ENCODE measurements at regions not wholly inside any gene's neighbourhood (a gene's known extent, or its start where the extent isn't known, plus 50 kb on each side); places are given as distances from the start of the nearest gene placed in this dataset.

DNA sequence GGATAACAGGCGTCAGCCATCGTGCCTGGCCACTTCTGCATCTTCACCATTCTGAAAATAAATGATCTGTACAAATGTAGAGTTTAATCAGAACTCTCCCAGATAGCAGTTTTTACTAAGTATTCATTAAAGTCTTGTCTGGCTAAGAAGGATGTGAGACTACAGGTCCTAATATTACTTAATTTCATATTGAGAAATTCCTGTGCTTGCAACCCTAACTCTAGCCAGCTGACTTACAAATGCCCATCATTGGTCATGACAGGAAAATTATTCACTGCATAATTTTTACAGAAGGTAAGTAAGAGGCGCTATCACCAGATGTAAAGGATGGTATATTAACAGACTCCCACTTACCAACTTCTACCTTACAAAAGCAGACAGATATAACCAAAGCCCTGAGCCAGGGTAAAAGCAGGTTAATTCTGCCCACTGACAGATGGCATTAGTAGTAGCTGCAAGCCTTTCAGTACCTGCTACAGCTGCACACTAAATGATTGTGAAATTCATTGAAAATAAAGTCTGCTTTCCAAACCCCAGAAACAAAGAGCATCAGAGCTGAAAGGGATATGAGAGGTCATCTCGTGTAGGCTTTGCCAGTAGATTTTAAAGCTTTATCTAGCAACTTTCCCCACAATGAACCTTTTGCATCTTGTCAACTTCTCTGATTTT, 55.9 kb upstream of the FOXN2 start:
- no peak for DNase-seq
- Histone ChIP-seq H3K4me3 (ENCODE audit: insufficient read depth, low read depth, low read length) (no peak overlapping the region), H3K36me3 (replicated peaks; ENCODE audit: control insufficient read depth, insufficient read depth, low read length) (no peaks in the 10 kb centered on the region), H3K27me3 (ENCODE audit: control insufficient read depth, insufficient read depth, low read length) (no peaks in the 10 kb centered on the region)

DNA sequence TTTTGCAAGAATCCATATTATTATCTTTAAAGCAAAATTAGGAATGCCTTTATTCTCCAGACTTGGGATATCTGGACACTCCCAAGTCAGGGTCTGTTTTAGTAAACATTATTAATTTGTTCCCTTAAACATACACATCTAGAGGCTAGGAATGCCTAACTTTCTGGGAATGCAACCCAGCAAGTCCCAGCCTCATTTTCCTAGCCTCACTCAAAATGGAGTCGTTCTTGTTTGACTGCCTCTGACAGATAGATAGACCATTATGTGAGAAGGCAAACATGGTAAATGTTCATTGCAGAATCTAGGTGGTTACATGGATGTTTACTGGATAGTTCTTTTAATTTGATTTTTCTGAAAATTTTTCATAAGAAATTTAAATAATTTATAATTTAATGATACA, 54.7 kb upstream of the FOXN2 start:
- no peak overlapping the region for H3K4me3 ChIP-seq (ENCODE audit: insufficient read depth, low read depth, low read length)
- no peaks in the 10 kb centered on the region for H3K36me3 ChIP-seq (replicated peaks; ENCODE audit: control insufficient read depth, insufficient read depth, low read length)
- no peaks in the 10 kb centered on the region for H3K27me3 ChIP-seq (ENCODE audit: control insufficient read depth, insufficient read depth, low read length)
- no peak for DNase-seq

DNA sequence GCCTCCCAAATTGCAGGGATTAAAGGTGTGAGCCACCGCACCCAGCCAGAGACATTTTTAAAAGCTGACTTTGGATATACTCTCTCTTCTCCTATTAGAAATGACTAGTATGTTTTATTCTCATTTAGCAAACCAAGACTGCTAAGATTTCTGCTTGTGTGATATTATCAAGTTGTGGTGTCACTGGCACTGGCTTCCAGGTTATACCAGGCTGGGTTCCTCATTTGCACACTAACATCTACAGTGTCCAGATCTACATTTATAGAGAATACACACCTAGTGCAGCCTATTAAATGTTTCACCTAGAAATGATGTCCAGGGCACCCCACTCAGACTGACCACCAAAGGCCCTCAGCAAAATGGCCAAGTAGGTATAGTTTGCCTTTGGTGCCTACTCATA, 49.9 kb upstream of the FOXN2 start:
- no peaks in the 10 kb centered on the region for H3K27me3 ChIP-seq (ENCODE audit: control insufficient read depth, insufficient read depth, low read length)
- no peak for DNase-seq
- no peaks in the 10 kb centered on the region for H3K36me3 ChIP-seq (replicated peaks; ENCODE audit: control insufficient read depth, insufficient read depth, low read length)
- no peak overlapping the region for H3K4me3 ChIP-seq (ENCODE audit: insufficient read depth, low read depth, low read length)
